ENCODE measurements at regions not wholly inside any gene's neighbourhood (a gene's known extent, or its start where the extent isn't known, plus 50 kb on each side); places are given as distances from the start of the nearest gene placed in this dataset.

DNA sequence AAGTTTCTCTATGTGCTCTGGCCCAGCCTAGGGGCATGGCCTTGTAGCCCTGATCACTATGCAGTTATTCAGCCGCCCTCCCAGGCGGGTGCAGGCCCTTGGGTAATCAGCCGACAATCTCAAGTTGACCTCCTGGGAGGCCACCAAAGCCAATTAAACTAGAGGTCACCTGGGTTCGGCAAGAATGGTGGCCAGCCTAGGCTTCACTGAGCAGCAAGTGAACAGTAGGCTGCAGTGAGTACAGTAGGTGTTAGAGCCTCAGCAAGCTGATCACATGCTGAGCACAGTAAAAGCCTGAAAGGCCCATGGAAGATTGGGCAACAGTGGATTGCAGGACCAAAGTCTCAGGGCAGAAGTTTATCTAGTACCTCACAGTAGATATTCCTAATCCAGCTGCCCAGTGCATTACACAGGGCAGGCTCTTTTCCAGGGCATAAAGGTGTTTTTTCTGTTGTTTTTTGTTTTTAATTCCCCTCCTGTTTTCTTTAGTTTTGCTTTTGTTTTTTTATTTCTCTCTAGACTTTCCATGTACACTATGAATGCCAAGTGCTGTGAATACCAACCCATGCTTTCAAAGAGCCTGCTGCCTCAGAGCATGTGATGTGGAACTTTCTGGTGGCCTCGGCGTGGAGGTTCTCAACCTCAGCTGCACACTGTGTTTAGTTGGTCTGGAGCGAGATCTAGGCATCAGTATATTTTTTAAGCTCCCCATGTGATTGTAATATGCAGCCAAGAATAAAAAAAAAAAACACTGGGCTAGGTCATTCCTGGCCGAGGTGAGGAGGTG is 55.9 kb upstream of the ATL2 start (continued):
- TF ChIP-seq, protein P1, sequence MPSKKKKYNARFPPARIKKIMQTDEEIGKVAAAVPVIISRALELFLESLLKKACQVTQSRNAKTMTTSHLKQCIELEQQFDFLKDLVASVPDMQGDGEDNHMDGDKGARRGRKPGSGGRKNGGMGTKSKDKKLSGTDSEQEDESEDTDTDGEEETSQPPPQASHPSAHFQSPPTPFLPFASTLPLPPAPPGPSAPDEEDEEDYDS (CRISPR knock-in tag; IDR thresholded peaks at IDR 0.05), result peak; percentile 49; the same call in 1 of the 2 replicates
- TF ChIP-seq JUND (CRISPR knock-in tag; IDR thresholded peaks at IDR 0.05) (peak; percentile 75; the same call in 1 of the 2 replicates), GTF3A (CRISPR knock-in tag; conservative IDR thresholded peaks at IDR 0.05) (no peak), ZNF720 (CRISPR knock-in tag; IDR thresholded peaks at IDR 0.05) (no peak), ZNF207 (IDR thresholded peaks at IDR 0.05; ENCODE audit: borderline replicate concordance) (no peak), RFX1 (IDR thresholded peaks at IDR 0.05) (no peak), ZNF761 (CRISPR knock-in tag; conservative IDR thresholded peaks at IDR 0.05) (peak; percentile 98), FOSL1 (CRISPR knock-in tag; IDR thresholded peaks at IDR 0.05; ENCODE audit: borderline replicate concordance) (no peak), KLF6 (CRISPR knock-in tag; IDR thresholded peaks at IDR 0.05) (peak; percentile 88), KDM6A (CRISPR knock-in tag; IDR thresholded peaks at IDR 0.05; ENCODE audit: low read depth) (peak; percentile 77), ZNF703 (CRISPR knock-in tag; IDR thresholded peaks at IDR 0.05; ENCODE audit: borderline replicate concordance) (no peak), CENPT (CRISPR knock-in tag; IDR thresholded peaks at IDR 0.05; ENCODE audit: low read depth) (no peak), ZNF432 (CRISPR knock-in tag; IDR thresholded peaks at IDR 0.05; ENCODE audit: borderline replicate concordance) (peak; percentile 88; the same call in 1 of the 2 replicates), ZNF3 (CRISPR knock-in tag; IDR thresholded peaks at IDR 0.05) (peak; percentile 59; the same call in 1 of the 2 replicates), DNMT1 (CRISPR knock-in tag; IDR thresholded peaks at IDR 0.05) (no peak), NBN (conservative IDR thresholded peaks at IDR 0.05) (no peak), BCL6 (CRISPR knock-in tag; IDR thresholded peaks at IDR 0.05) (peak; percentile 96), HMG20B (CRISPR knock-in tag; conservative IDR thresholded peaks at IDR 0.05) (peak; percentile 82), ZNF274 (CRISPR knock-in tag; IDR thresholded peaks at IDR 0.05) (peak; percentile 57; the same call in 1 of the 2 replicates), ZFP36 (IDR thresholded peaks at IDR 0.05; ENCODE audit: borderline replicate concordance, low read depth, low read length, partially characterized antibody) (no peak)
- TF ChIP-seq, protein P2, sequence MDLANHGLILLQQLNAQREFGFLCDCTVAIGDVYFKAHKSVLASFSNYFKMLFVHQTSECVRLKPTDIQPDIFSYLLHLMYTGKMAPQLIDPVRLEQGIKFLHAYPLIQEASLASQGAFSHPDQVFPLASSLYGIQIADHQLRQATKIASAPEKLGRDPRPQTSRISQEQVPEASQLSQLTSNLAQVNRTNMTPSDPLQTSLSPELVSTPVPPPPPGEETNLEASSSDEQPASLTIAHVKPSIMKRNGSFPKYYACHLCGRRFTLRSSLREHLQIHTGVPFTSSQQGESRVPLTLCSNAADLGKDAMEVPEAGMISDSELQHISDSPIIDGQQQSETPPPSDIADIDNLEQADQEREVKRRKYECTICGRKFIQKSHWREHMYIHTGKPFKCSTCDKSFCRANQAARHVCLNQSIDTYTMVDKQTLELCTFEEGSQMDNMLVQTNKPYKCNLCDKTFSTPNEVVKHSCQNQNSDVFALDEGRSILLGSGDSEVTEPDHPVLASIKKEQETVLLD (CRISPR knock-in tag; IDR thresholded peaks at IDR 0.05; ENCODE audit: low read depth), result no peak
- TF ChIP-seq, protein P3, sequence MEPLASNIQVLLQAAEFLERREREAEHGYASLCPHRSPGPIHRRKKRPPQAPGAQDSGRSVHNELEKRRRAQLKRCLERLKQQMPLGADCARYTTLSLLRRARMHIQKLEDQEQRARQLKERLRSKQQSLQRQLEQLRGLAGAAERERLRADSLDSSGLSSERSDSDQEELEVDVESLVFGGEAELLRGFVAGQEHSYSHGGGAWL (CRISPR knock-in tag; IDR thresholded peaks at IDR 0.05), result no peak; the same call in 1 of the 2 replicates
- TF ChIP-seq, protein P4, sequence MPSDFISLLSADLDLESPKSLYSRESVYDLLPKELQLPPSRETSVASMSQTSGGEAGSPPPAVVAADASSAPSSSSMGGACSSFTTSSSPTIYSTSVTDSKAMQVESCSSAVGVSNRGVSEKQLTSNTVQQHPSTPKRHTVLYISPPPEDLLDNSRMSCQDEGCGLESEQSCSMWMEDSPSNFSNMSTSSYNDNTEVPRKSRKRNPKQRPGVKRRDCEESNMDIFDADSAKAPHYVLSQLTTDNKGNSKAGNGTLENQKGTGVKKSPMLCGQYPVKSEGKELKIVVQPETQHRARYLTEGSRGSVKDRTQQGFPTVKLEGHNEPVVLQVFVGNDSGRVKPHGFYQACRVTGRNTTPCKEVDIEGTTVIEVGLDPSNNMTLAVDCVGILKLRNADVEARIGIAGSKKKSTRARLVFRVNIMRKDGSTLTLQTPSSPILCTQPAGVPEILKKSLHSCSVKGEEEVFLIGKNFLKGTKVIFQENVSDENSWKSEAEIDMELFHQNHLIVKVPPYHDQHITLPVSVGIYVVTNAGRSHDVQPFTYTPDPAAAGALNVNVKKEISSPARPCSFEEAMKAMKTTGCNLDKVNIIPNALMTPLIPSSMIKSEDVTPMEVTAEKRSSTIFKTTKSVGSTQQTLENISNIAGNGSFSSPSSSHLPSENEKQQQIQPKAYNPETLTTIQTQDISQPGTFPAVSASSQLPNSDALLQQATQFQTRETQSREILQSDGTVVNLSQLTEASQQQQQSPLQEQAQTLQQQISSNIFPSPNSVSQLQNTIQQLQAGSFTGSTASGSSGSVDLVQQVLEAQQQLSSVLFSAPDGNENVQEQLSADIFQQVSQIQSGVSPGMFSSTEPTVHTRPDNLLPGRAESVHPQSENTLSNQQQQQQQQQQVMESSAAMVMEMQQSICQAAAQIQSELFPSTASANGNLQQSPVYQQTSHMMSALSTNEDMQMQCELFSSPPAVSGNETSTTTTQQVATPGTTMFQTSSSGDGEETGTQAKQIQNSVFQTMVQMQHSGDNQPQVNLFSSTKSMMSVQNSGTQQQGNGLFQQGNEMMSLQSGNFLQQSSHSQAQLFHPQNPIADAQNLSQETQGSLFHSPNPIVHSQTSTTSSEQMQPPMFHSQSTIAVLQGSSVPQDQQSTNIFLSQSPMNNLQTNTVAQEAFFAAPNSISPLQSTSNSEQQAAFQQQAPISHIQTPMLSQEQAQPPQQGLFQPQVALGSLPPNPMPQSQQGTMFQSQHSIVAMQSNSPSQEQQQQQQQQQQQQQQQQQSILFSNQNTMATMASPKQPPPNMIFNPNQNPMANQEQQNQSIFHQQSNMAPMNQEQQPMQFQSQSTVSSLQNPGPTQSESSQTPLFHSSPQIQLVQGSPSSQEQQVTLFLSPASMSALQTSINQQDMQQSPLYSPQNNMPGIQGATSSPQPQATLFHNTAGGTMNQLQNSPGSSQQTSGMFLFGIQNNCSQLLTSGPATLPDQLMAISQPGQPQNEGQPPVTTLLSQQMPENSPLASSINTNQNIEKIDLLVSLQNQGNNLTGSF (CRISPR knock-in tag; IDR thresholded peaks at IDR 0.05), result peak; percentile 55; the same call in 1 of the 2 replicates
